ENCODE measurements at regions not wholly inside any gene's neighbourhood (a gene's known extent, or its start where the extent isn't known, plus 50 kb on each side); places are given as distances from the start of the nearest gene placed in this dataset.

DNA sequence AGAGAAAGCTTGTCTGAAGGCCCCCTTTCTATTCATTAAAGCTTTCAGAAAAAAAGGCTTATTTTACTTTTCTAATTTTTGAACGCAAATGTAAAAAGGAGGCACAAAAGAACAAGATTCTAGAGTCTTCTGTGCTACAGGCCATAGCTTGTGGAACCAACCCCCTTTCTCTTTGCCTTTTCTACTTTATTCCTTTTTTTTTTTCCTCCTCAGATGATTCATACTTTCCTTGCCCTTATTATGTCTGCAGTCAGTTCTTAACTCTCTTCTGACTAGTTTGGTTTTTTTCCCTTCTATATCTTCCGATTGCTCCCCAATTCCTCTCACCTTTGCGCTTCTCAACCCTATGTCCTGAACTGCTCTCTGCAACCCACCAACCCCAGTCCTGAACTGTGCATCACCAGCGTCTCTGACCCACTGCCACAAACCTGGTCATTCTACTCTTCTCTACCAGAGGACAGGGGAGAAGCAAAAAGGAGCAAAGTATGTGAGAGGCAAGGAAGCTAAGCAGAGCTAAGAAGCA, 56.9 kb upstream of the WIPF1 start:
- Histone ChIP-seq H3K36me3 (ENCODE audit: insufficient read depth, low read length) (peaks cover 4% of the 10 kb centered on the region; the same call in 1 of the 2 replicates), H3K4me3 (ENCODE audit: low read depth in 1 of 2, low read length in 2 of 2) (no peak overlapping the region), H3K4me2 (ENCODE audit: insufficient read depth, low read length) (no peak overlapping the region), H3K9ac (ENCODE audit: low read depth, low read length) (no peak overlapping the region), H4K20me1 (ENCODE audit: insufficient read depth, low read length) (no peaks in the 10 kb centered on the region), H3K27me3 (ENCODE audit: insufficient read depth, low read length, poor library complexity) (no peaks in the 10 kb centered on the region), H3K79me2 (ENCODE audit: insufficient read depth, low read length) (peaks cover 81% of the 10 kb centered on the region), H3K27ac (ENCODE audit: low read length) (no peak overlapping the region), H3K4me1 (ENCODE audit: insufficient read depth, low read length) (peaks cover 13% of the 10 kb centered on the region), H3K9me3 (ENCODE audit: insufficient read depth, low read length, severe bottlenecking) (no peaks in the 10 kb centered on the region), H2AFZ (ENCODE audit: low read depth, low read length) (no peak overlapping the region)
- ATAC-seq (ENCODE audit: insufficient read depth, low read depth): no peak
- DNase-seq: no peak
- TF ChIP-seq EZH2 (IDR thresholded peaks at IDR 0.05; ENCODE audit: borderline replicate concordance, low read depth, low read length, severe bottlenecking): no peak
- TF ChIP-seq, protein P1, sequence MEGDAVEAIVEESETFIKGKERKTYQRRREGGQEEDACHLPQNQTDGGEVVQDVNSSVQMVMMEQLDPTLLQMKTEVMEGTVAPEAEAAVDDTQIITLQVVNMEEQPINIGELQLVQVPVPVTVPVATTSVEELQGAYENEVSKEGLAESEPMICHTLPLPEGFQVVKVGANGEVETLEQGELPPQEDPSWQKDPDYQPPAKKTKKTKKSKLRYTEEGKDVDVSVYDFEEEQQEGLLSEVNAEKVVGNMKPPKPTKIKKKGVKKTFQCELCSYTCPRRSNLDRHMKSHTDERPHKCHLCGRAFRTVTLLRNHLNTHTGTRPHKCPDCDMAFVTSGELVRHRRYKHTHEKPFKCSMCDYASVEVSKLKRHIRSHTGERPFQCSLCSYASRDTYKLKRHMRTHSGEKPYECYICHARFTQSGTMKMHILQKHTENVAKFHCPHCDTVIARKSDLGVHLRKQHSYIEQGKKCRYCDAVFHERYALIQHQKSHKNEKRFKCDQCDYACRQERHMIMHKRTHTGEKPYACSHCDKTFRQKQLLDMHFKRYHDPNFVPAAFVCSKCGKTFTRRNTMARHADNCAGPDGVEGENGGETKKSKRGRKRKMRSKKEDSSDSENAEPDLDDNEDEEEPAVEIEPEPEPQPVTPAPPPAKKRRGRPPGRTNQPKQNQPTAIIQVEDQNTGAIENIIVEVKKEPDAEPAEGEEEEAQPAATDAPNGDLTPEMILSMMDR (IDR thresholded peaks at IDR 0.05; ENCODE audit: borderline replicate concordance, extremely low read depth, low read length, poor library complexity, severe bottlenecking): no peak

DNA sequence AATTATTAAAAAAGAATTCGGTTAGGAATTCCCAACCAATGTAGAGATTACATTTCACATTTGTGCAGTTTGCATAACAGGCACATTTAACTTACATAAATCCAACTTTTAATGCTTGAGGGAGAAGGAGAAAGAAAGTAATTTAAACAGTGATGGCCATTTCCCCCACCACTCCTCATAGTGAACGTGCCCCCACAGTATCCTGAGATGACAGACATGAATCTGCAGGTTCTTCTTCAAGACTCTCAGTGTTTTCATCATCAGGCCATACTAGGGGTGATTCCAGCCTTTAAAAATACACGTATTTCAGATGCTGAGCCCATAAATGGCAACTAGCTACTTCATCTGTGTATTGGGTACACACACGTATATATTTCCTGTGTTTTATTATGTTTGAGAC, 51.3 kb upstream of the WIPF1 start:
- Histone ChIP-seq H3K79me2 (ENCODE audit: insufficient read depth, low read length) (peaks cover 72% of the 10 kb centered on the region), H2AFZ (ENCODE audit: low read depth, low read length) (no peak overlapping the region), H3K27ac (ENCODE audit: low read length) (no peak overlapping the region), H3K27me3 (ENCODE audit: insufficient read depth, low read length, poor library complexity) (no peaks in the 10 kb centered on the region), H3K4me1 (ENCODE audit: insufficient read depth, low read length) (0 out of 2 replicates have a peak, but pooled peaks cover 7% of the 10 kb centered on the region), H3K4me2 (ENCODE audit: insufficient read depth, low read length) (no peak overlapping the region), H4K20me1 (ENCODE audit: insufficient read depth, low read length) (no peaks in the 10 kb centered on the region), H3K36me3 (ENCODE audit: insufficient read depth, low read length) (peaks cover 7% of the 10 kb centered on the region; the same call in 1 of the 2 replicates), H3K9ac (ENCODE audit: low read depth, low read length) (no peak overlapping the region), H3K9me3 (ENCODE audit: insufficient read depth, low read length, severe bottlenecking) (no peaks in the 10 kb centered on the region), H3K4me3 (ENCODE audit: low read depth in 1 of 2, low read length in 2 of 2) (no peak overlapping the region)
- DNase-seq (no peak), ATAC-seq (ENCODE audit: insufficient read depth, low read depth) (no peak)
- no peak for TF ChIP-seq EZH2 (IDR thresholded peaks at IDR 0.05; ENCODE audit: borderline replicate concordance, low read depth, low read length, severe bottlenecking)
- TF ChIP-seq, protein P1 (IDR thresholded peaks at IDR 0.05; ENCODE audit: borderline replicate concordance, extremely low read depth, low read length, poor library complexity, severe bottlenecking): no peak
